HUDEP-2 (cell line): ENCODE measurements at regions not wholly inside any gene's neighbourhood (a gene's known extent, or its start where the extent isn't known, plus 50 kb on each side); places are given as distances from the start of the nearest gene placed in this dataset.

Experiments used
- DNase-seq, 76 experiments: peaks; one replicate each; lab custom pipeline; 2025; ENCODE audit not compliant: unreplicated experiment in 76 of 76; lab: John Stamatoyannopoulos, UW

DNA sequence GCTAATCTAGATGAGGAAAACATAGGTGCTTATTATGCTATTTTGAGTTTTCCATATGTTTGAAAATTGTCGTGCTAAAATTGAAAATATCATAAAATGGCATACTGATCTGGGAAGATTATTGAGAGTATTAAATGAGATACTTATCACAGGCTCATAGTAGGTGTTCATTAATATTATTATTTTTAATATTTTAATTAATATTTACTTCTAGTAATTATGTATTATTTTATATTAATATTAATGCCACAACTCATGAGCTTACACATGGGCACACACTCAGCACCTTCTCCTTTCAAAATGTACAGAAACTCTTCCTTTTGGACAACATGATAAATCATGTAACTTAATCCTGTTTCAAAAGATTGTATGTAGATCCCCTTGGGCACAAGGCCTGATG is 223.6 kb downstream of the RAB28 start:
- no peak for DNase-seq

DNA sequence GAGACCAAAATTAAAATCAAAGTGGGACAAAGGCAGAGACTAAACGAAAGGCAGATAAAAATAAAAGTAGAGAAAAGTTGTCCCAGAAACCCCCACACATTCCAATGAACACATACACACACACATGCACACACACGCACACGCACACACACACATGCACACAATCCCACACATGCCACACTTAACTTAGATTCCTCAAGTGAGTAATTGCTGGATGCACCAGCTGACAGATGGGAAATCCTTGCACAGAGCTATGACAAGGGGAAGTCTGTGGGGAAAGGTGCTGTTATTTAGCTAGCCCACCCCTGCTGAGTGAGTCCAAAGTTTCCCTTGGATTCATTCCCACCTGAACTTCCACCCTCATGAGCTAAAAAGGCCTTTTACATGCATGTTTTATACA is 233.9 kb downstream of the RAB28 start:
- DNase-seq = no peak

DNA sequence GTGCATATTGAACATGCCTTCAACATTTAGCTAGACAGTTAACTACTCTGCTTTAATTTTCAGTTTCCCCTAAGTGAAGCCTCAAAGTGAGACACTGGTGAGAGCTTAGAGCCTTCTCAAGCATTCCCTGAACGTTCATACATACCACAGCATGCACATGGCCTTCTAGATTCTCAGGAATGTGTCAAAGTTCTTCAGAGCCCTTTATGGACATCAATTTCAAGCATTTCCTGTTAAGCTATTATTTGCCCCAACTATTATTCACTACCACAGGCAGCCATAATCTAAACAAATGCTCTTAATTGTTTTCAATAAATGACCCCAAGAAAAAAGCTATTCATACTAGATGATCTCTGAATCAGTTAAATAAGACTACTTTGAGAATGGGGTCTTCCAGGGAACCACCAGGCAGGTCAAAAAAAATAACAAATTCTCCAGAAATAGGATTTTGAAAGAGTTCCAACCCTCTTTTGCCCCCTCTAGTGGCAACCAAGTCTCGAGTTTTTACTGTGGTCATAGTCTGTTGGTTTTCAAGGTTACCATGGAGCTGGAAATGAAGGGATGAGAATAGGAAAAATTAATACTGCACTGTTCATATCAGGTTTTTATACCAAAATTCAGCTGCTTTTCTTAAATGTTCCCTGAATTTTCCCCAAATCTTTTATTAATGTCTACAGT is 235.4 kb downstream of the RAB28 start:
- peak in 3 of 76 experiments; percentile 5 to 7 (median 6) for DNase-seq

DNA sequence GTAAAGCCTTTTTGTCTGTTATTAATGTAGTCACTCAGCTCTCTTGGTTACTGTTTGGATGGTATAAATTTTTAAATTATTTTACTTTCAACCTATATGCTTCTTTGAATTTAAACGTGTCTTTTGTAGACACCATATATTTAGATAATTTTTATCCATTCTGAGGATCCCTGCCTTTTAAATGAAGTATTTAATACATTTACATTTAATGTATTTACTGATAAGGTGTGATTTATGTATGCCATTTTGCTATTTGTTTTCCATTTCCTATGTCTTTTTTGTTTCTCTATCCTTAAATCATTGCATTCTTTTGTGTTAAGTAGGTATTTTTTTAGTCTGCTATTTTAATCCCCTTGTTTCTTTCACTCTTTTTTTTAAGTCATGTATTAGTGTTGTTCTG is 238.0 kb downstream of the RAB28 start:
- no peak for DNase-seq

DNA sequence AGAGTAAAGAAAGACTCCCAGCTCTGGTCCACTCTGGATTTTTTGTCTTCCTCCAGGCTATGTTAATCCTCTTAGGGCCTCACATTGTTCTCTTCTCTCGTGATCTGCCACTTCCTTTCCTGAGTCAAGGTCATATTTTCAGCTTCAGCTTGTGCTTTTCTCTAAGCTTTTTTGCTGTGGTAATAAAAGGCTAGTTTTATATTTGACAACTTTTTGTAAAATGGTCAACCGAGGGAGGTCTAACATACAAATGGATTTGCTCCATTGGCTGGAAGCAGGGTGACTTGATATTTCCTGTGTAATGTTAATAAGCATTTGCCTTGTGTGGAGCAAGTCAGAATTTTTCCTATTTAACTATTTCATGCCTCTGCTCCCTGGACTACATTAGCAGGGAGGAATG is 239.7 kb downstream of the RAB28 start:
- no peak for DNase-seq

DNA sequence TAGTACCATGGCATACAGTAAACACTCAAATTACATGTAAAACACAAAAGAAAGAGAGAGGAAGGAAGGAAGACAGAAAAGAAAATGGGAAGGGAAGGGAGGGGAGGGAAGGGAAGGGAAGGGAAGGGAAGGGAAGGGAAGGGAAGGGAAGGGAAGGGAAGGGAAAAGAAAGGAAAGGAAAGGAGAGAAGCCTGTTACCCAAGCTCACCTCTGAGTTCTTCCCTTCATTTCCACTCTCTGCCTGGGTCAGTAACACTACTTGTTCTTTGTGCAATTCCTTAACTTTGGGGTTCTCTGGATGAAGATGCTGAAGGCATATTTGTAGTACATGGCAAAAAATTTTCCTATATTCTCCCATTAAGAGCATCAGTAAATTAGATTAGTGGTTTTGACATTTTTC is 241.0 kb downstream of the RAB28 start:
- DNase-seq = no peak

DNA sequence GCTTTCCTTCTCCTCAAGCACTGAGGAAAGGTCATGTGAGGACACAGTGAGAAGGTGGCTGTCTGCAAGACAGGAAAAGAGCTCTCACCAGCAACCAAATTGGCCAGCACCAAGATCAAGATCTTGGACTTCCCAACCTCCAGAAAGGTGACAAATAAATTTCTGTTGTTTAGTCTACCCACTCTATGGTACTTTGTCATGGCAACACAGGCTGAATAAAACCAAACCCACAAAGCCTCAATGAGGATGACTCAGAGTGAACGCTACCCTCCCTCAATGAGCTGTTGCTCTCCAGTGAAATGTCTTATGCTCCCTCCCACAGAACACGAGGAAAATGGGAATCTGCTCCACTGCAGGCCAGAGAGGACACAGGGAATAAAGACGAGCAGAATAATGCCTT is 244.1 kb downstream of the RAB28 start:
- no peak for DNase-seq

DNA sequence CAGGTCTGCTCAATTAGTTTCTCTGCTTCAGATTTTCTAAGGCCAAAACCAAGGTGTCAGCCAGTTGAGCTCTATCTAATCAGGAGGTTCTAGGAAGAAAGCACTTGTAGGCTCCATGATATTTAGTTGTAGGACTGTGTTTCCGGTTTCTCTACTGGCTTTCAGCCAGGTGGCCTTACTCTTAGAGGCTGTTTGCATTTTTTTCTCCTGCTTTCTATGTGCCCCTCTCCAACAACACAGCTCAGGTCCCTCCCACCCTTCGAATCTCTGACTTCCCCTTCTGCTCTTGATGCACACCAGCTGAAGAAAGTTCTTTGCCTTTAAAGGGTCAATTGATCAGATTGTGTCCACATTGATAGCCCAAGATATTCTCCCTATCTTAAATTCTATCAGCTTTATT is 245.2 kb downstream of the RAB28 start:
- no peak for DNase-seq

DNA sequence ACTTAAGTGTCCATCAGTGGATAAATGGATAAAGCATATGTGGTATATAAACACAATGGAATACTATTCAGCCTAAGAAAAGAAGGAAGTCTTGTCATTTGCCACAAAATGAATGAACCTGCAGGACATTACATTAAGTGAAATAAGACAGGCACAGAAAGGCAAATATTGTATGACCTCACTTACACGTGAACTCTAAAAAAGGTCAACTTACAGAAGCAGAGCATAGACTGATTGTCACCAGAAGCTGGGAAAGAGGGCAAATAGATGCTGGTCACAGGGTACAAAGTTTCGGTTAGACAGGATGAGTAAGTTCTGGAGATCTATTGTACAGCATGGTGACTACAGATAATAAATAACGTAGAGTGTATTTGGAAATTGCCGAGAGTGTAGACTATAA is 247.7 kb downstream of the RAB28 start:
- no peak for DNase-seq

DNA sequence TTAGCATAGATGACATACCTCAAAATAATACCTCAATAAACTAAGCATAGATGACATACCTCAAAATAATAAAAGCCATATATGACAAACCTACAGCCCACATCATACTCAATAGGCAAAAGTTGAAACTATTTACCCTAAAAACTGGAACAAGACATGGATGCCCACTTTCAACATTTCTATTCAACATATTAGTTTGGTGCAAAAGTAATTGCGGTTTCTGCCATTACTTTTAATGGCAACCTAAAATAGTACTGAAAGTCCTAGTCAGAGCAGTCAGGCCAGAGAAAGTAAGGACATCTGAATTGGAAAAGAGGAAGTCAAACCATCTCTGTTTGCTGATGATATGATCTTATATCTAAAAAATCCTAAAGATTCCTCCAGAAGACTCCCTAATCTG is 250.4 kb downstream of the RAB28 start:
- DNase-seq = no peak

DNA sequence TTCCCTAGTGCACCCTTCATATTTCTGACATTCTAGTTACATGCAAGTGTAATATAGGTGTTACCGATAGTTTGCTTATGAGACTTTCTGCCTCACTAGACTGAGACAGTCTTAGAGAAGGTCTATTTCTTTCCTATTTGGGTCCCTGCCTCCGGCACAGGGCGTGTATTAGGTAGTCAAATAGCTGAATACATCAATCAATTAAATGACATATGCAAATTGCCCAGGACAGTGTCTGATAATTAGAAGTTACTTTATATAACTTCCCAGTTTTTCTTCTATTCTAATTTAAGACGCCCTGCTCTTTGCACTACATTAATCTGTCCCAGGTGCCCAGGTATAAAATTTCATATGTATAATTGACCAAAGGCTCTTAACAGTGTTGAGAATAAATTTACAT is 264.2 kb downstream of the RAB28 start:
- no peak for DNase-seq

DNA sequence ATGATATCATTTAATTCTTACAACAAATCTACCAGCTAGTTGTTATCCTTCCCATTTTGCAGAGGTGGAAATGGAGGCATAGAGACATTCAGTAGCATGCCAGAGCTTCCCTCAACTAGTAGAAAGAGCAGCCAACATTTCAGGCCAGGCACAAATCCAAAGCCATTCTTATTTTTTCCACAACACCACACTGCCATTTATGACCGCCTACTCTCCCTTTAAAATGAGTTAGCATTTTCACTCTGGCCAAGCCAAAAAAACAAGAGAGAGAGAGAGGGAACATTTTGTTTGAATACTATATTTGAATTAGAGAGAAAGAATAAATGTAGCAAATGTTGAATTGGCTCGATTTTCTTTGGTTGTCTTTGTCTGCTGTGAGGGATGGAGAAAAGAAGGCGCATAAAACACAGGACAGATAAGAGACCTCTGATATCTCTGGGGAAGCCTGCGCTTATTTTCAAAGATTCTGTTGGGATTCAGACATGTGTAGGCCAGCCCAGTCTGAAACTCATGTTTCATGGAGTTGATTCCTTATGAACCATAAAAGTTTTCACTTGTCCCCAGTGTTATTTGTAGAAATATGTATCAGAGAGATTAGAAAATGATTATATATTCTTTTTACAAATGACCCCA is 265.7 kb downstream of the RAB28 start:
- no peak for DNase-seq

DNA sequence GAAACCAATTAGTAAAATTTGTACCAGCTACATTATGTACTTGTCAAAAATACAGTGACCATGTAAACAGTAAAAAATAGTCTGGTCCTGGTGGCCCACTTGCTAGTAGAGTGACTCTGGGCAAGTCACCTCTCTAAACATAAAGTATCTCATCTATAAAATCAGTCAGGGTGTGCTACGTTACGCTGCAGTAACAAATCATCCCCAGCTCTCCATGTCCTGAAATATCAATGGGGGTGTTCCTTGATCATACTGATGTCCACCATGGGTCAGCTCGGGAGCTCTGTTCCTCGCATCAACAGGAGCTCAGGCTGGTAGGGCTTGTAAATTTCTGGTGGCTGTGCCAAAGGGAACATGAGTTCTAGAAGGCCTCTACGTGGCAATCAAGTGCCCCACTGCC is 268.6 kb downstream of the RAB28 start:
- DNase-seq = no peak

DNA sequence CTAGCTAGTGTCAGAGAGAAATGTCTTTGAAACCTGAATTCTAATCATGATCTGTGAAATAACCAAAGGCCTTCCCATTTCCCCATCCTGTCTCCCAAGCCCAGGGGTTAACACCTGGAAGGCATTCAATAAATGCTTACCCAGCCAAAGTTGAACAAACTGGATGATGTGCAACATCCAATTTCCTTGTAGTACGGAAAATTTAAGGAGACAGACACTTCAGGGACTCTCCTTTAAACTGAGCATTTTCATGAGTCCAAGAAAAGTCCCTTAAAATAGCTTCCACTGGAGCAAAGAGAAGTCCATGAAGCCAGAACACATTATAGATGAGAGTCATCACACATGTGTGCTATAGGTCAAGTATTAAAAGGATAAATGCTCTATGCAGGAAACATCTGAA is 271.2 kb downstream of the RAB28 start:
- no peak for DNase-seq

DNA sequence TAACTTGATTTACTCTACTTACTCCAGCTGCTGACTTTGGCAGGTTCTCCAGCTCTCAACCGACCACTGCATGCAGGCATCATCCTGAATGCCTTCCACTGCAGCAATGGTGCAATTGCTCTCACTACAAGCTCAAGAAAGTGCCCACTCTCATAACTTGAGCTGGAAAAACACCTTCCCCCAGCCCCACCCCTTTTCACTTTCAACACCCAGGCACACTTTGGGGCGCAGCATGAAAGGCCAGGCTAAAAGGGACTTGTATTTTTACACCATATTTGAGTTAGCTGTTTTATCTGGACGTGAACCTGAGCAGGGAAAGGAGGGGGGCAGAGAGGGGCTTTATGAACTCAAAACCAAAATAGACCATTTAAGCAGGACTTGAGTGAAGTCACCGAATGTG is 274.5 kb downstream of the RAB28 start:
- no peak for DNase-seq

DNA sequence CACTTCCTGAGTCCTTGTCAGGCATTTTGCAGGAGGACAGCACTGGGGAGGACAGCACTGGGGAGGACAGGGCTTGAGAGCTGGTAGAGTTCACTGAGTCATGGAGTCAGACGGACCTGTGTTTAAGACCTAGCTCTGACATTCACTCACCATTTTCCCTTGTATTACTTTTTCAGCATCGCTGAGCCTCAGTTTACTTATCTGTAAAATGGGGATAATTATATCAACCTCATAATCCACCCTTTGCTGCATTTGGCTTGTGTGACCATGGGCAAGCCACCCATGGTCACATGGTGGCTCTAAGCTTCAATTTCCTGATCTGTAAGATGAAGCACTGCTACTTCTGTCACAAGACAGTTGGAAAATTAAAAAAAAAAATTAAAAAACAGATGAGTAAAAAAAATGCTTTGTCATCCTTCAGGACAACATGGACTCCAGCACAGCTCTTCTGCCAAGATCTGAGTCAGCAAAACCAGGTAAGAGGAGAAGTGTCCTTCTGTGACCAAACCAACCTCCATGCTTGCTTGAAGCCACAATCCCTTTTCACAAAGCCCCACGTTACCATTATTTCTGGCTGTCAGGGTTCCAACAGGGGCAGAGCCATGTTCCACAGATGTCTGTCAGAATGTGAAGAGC is 275.5 kb downstream of the RAB28 start:
- DNase-seq = no peak

DNA sequence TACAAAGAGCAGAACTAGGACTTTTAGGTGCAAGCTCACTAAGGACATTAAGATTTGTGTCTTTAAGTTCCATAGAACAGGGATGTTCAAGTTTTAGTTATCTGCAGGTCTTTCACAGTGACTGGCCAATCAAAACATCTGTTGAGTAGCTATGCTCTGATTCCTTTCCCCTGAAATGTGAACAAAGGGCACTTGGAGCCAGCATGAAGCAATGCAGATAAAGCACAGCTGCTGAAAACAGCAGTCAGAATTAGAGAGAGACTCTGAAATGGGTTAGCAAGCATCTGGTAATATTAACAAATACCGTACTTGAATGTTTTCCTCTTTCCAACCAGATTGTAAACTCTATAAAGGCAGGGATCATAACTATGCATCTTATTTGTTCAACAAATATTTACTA is 276.9 kb downstream of the RAB28 start:
- no peak for DNase-seq

DNA sequence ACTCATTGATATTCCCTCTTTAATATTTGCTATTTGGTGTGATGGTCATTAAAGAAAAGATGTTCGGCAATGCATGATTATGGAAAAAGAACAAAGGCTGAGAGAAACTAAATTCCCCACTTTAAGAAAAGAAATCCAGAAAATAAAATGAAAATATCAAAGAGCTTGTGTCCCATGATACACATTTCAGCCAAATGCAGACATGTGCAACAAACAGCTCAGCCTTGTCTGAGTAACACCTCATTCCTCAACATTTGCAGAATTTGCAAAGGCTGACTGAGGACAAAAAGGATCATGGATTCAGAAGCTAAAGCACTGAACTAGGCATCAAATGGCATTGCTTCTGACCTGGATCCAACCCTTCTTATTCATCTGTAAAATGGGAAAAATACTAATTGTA is 281.0 kb downstream of the RAB28 start:
- no peak for DNase-seq

DNA sequence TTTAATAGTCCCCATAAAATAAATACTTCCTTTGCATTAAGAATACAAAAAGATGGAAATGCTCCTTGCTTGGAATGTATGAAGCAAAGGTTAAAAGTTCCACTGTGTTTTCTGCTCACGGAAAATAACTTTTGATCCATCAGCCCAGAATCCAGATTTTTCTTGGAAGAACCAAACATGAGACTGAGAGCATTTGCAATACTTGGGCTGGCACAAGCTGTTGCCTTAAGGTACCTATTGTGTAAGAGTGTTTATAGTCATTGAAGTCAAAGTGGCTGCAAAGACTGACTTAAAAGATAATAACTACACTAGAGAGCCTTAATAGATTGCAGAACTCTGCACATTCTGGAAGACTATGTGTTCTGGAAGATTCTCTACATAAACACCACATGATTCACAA is 281.4 kb downstream of the RAB28 start:
- no peak for DNase-seq

DNA sequence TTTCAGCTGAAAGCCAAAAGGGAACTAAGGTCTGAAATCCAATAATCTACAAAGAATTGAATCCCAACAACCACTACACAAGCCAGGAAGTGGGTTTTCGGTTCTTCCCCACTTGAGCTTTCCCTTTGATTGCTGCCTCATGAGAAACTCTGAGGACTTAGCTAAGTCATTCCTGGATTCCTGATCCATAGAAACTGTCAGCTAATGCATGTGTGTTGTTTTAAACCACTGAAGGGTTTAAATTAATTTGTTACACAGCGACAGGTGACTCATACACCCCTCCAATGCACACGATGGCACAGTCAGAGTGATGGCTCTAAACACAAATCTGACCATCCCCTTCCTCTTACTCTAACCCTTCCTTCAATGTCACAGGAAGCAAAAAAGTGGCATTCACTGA is 282.9 kb downstream of the RAB28 start:
- no peak for DNase-seq

DNA sequence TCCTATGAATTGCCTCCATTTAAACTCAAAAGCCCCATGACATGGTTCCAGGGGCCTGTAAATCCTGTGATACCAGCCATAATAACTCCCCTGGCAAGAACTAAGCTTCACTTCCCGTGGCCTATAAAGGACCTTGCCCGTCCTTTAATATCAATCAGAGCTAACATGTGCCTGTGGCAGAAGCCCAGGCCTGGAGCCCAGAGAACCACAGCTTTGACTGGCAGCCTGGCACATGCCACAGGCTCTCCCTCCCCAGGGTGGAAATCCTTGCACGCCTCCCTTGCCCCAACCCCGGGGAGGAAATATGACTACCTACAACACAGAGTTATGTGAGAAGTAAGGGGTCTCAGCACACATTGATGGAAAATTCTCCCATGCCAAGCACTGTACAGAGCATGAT is 287.4 kb downstream of the RAB28 start:
- DNase-seq = no peak

DNA sequence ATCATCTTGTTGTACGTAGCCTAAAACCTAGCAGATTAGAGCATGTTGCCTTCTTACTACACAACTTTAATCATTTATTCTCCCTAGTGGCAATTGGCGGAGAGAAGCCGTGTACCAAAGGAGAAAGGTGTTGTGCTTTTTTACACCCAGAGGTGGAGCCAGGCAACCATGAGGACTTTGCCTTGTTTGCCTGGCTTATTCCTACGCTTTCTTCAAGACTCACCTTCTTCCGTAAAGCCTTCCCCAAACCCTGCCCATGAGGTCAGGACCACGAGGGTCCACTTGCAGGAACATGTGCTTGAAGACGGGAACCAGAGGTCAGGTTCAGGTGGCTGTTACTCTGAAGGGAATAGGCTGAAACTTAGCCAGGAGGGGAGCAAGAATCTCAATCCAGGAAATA is 290.5 kb downstream of the RAB28 start:
- no peak for DNase-seq
